ENCODE measurements at regions not wholly inside any gene's neighbourhood (a gene's known extent, or its start where the extent isn't known, plus 50 kb on each side); places are given as distances from the start of the nearest gene placed in this dataset.
A peak's percentile ranks its signal among the peaks of the same experiment; 100 is the strongest.
"Not testable (repeated sequence)": the region's sequence is repeated elsewhere in the genome, so short reads cannot be mapped to it uniquely, and the experiment has no call there.

GRCh38 chr5:97234380-97234779 lies 51.3 kb upstream of the RIOK2 start:
- intact Hi-C loops (cut with DNase I, micrococcal nuclease), result loop anchor here in 1 of 2 donors (10.0 kb wide), 1 partner anchor 1590 kb away; no protein-coding TSS in a partner anchor
- not testable (repeated sequence) for ATAC-seq, DNase-seq

- no peak for ATAC-seq
- DNase-seq, result no peak
- intact Hi-C loops (cut with DNase I, micrococcal nuclease), result no loop called here
These were observed 59.3 kb upstream of the RIOK2 start for GRCh38 chr5:97242341-97242740.

DNA sequence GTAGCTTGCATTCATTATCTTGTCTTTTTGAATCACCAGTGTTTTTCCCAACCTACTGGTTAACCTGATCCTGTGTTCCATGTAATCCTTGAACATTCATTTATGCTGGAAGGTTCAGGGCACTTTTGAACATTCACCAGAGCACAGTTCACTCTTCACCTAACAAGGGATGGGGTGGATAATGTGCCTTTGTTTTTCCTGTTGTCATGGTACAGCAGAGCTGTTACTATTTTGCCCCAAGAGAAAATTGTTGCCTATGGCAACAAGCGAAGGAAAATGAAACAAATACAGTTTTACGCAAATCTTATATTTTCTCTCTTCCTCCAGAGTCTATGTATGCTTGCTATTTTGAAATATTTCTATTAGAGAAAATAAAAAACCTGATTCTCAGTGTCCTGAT lies 60.3 kb upstream of the RIOK2 start:
- ATAC-seq, result no peak
- intact Hi-C loops (cut with DNase I, micrococcal nuclease), result no loop called here
- no peak for DNase-seq

DNA sequence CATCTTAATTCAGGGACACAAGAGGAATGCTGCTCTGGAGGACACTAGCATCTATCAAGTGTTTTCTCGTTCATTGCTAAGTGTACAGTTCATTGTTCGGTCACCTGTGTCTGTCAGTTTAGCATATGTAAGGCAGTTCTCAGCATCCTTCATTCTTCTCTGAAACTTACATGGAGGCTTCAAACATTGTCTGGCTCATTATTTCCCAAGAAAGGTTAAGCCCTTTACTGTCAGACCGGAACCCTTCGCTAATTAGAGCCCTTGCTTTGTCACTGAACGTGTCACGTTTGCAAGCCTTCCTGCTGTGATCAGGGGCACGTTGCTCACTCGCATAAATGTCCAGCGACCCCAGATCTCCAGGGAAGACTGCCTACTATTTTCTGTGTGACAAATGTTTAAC lies 62.3 kb upstream of the RIOK2 start:
- intact Hi-C loops (cut with DNase I, micrococcal nuclease), result no loop called here
- ATAC-seq, result no peak
- DNase-seq, result no peak

DNA sequence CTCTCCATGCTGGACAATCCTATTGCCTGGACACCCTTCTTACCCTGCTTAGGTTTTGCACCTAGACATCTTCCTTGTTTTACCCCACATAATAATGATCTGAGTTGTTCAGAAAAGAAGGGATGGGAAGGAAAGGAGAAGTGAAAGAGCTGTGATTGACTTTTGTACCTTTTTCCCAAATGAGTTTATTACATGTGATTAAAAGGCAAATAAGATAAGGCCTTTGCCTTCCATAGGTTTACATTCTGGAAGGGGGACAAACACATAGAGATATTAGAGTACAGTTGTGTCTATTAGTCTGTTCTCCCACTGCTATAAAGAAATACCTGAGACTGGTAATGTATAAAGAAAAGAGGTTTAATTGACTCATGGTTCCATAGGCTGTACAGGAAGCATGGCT lies 67.1 kb upstream of the RIOK2 start:
- ATAC-seq (peak; percentile 73), DNase-seq (no peak)
- intact Hi-C loops (cut with DNase I, micrococcal nuclease), result no loop called here

- intact Hi-C loops (cut with DNase I, micrococcal nuclease), result no loop called here
- no peak for DNase-seq
- ATAC-seq, result no peak
These were observed 83.0 kb upstream of the RIOK2 start for GRCh38 chr5:97266076-97266475.

DNA sequence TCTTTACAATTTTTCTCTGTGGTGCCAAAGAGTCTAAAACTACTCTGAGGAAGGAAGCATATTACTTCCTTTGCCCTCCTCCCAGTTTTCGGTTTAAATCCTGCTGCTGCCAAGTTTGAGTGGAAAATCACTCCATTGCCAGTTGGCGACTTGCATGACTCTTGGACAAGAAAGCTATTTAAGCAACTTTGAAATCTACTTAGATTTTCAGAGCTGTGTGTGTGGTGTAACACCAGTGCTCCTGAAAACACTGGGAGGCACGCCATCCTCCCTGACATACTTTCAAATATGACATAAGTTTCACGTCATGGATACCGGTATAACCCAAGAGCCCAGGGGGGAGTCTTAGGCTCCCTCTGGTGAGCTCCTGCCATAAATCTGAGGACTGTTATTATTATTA lies 83.5 kb upstream of the RIOK2 start:
- no peak for ATAC-seq
- intact Hi-C loops (cut with DNase I, micrococcal nuclease), result no loop called here
- DNase-seq, result no peak

GRCh38 chr5:97267767-97268166 lies 84.7 kb upstream of the RIOK2 start:
- no peak for ATAC-seq
- DNase-seq, result no peak
- intact Hi-C loops (cut with DNase I, micrococcal nuclease), result no loop called here

DNA sequence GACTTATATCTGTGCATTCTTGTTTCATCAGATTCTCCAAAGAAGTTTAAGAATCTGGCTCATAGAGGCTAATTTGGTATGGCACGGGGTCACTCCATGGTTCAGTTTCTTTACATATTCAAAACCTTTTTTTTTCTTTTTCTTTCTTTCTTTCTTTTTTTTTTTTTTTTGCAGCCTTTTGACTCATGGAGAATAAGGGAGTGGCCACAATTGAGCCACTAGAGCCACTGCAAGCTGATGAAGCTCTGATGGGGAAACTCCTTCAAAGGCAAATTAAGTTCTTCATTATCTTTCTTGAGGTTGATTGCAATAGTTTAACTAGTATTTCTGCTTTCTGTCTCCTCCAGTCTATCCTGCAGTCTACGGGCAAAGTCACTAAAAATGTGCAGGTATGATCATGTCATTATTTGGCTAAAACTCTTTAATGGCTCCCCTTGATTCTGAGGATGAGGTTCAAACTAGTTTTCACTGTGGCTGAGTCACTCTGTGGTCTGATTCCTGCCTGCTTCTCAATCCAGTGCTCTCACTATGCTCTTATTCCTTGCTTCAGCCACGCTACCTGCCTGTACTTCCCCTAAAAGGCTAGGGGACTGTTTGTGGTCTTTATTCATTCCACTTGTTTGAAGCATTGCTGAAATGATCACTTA lies 93.5 kb upstream of the RIOK2 start:
- no peak for DNase-seq
- intact Hi-C loops (cut with DNase I, micrococcal nuclease), result no loop called here
- ATAC-seq, result no peak

DNA sequence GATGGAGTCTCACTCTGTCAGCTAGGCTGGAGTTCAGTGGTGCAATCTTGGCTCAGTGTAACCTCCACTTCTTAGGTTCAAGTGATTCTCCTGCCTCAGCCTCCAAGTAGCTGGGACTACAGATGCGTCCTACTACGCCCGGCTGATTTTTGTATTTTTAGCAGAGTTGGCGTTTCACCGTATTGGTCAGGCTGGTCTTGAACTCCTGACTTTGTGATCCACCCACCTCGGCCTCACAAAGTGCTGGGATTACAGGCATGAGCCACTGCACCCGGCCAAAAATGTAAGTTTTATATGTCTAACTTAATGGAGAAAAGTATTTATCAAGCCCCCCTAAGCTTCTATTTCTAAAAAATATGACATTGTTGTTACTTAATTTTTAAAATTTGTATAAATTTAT lies 98.2 kb upstream of the RIOK2 start:
- intact Hi-C loops (cut with DNase I, micrococcal nuclease), result no loop called here
- DNase-seq (no peak), ATAC-seq (no peak)

- intact Hi-C loops (cut with DNase I, micrococcal nuclease), result no loop called here
- ATAC-seq (peak; percentile 89), DNase-seq (peak in 1 of 2 donors; percentile 25)
These were observed 114.1 kb upstream of the RIOK2 start for GRCh38 chr5:97297063-97297703.

- DNase-seq (no peak), ATAC-seq (no peak)
- intact Hi-C loops (cut with DNase I, micrococcal nuclease), result no loop called here
These were observed 114.7 kb upstream of the RIOK2 start for GRCh38 chr5:97297704-97298091.

- intact Hi-C loops (cut with DNase I, micrococcal nuclease), result not testable (repeated sequence)
These were observed 118.1 kb upstream of the RIOK2 start for GRCh38 chr5:97301181-97301580.

DNA sequence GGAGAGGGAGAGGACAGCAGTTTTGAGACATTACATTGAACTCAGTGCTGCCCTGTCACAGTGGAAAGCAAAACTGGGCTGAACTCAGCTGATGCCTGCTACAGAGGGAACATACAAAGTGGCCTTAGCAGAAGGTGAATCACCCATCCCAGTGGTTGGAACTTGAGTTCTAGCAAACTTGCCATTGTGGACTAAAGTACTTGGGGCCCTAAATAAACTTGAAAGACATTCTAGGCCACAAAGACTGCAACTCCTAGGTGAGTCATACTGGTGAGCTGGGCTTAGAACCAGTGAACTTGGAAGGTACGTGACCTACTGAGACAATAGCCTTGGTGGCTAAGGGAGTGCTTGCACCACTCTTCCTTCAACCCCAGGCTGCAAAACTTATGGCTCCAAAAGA lies 155.7 kb upstream of the RIOK2 start:
- no peak for ATAC-seq
- intact Hi-C loops (cut with DNase I, micrococcal nuclease), result no loop called here

More at GRCh38 chr5:97301181-97301580, 118.1 kb upstream of the RIOK2 start:
- not testable (repeated sequence) for ATAC-seq, DNase-seq

DNA sequence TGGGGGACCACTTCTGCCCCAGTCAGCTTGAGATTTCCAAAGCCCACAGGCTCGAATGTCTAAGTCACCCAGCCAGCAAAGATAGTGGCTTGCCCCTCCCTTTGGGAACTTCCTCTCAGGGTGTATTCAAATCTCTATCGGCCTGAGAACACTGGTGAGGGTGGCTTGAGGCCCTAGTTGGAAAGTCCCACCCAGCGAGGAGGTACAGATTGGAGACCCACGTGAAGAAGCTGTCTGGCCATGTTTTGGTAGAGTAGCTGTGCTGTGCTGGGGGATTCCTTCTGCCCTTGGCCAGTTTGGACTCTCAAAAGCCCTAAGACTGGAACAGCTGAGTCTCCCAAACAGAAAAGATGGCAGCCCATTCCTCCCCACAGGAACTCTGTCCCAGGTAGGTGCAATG lies 172.7 kb upstream of the RIOK2 start:
- DNase-seq (no peak), ATAC-seq (no peak)
- intact Hi-C loops (cut with DNase I, micrococcal nuclease), result no loop called here

More for the DNA sequence above, 155.7 kb upstream of the RIOK2 start:
- DNase-seq, result no peak

DNA sequence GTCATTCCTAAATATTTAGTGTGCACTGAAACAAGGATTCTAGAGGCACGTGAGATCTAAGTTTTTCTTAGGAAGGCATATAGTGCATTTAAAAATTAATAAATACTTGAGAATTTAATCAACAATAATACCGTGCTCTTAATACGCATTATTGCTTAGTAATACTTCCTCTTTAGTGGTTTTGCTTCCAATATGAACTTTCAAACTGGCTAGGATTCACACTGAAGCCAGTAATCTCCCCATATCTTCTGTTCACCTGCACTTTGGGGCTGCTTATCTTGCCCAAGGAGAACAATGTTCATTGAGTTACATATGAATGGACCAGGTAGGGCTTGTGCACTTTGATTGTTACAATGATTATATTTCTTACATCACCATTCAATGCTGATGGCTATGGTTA lies 180.5 kb upstream of the RIOK2 start:
- intact Hi-C loops (cut with DNase I, micrococcal nuclease), result no loop called here
- ATAC-seq (no peak), DNase-seq (no peak)

DNA sequence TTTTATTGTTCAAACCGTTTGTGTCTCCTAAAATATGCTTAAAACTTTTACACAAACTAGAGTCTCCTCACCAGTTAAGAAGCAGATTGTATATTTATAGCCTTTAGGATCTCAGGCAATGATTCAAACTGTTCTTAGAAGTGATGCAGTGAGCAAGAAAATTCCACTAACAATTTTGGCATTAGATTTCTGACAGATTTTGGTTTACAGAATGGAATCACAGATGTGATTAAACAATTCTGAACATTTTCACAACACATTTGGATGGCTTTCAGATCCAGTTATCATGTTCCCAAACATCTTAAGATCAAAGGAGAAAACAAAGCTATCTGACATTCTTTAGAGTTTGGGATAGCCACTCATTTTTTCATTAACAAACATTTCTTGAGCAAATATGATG lies 181.7 kb upstream of the RIOK2 start:
- ATAC-seq (no peak), DNase-seq (no peak)
- intact Hi-C loops (cut with DNase I, micrococcal nuclease), result no loop called here

DNA sequence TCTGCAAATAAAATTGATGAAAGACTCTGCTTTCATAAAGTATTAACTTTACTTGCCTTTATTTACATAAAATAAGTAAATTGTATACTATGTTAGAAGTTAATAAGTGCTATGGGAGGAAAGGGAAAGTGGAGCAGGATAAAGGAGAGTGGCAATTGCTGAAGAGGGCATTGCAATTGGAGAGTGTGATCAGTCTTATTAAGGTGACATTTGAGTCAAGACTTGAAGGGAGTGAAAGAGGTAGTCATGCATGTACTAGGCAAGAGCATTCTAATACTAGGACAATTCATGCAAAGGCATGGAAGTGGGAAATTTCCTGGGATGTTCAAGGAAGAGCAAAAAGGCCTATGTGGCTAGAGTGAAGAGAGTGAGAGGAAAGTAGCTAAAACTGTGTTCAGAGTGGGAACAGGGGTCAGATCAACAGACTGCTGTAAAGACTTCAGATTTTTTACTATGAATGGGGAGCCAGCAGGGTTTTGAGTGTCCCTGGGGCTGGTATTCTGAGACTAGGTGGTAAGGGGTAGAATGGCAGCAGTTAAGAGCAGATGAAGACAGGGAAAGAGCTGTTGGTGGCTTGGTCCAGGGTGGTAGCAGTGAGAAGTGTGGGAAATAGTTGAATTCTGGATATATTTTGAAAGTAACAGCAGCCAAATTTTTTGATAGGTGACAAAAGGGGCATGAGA lies 182.3 kb upstream of the RIOK2 start:
- no peak for DNase-seq
- ATAC-seq, result no peak
- intact Hi-C loops (cut with DNase I, micrococcal nuclease), result no loop called here

GRCh38 chr5:97365918-97366317 lies 182.9 kb upstream of the RIOK2 start:
- DNase-seq (no peak), ATAC-seq (no peak)

GRCh38 chr5:97375959-97376358 lies 192.9 kb upstream of the RIOK2 start:
- ATAC-seq (no peak), DNase-seq (no peak)
- intact Hi-C loops (cut with DNase I, micrococcal nuclease), result no loop called here

More at GRCh38 chr5:97365918-97366317, 182.9 kb upstream of the RIOK2 start:
- intact Hi-C loops (cut with DNase I, micrococcal nuclease), result no loop called here

Measured in left colon (tissue), 2 donors.